ENCODE measurements at regions not wholly inside any gene's neighbourhood (a gene's known extent, or its start where the extent isn't known, plus 50 kb on each side); places are given as distances from the start of the nearest gene placed in this dataset.

DNA sequence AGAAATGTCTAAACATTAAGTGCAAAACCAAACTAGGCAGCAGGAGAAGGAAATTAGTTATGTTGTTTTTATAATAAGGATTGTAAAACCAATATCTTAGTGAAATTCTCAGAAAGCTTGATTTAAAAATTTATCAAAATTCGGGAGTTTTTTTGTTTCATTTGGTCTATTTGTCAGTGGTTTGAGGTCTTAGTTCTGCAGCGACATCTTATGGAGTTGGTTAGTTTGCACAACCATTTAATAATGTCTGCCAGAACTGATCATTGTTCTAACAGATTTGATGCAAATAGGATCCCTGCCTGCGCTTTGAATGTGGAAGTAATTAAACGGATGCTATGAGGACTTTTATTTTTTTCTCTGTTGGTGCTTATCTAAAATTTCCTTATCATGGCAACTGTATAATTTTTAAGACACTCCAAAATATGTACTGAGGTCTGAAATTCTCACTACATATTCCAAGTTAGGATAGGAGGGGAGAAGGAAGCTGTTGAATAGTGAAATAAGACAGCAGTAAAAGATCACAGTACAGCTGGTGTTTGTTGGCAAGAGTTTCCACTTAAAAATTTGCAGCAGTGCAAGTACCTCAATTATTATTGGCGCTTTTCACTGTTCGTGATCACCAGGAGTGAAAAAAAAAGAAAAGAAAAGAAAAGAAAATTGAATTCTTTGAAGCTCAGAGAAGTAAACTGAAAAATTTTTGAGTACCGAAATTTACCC, 2521.4 kb downstream of the ARAP2 start:
- no peak for TF ChIP-seq EZH2phosphoT487 (IDR thresholded peaks at IDR 0.05; ENCODE audit: insufficient read depth, low read depth)
- no peak for TF ChIP-seq EZH2 (IDR thresholded peaks at IDR 0.05; ENCODE audit: insufficient read depth, poor library complexity, severe bottlenecking)
